Glutamatergic neuron (in vitro differentiated cells): ENCODE measurements at regions not wholly inside any gene's neighbourhood (a gene's known extent, or its start where the extent isn't known, plus 50 kb on each side); places are given as distances from the start of the nearest gene placed in this dataset.

Experiments used
- DNase-seq: peaks from one replicate; pipeline ENCODE4 v3.0.0; 2022
- H3K27ac Mint-ChIP-seq: one replicate; pipeline ENCODE4 v1.8.0; 2020; ENCODE audit warnings: mild to moderate bottlenecking, mixed read lengths, inconsistent platforms; ENCODE audit not compliant: unreplicated experiment
- H3K27me3 Mint-ChIP-seq: one replicate; pipeline ENCODE4 v1.8.0; 2020; ENCODE audit warnings: mild to moderate bottlenecking, moderate library complexity, mixed read lengths, inconsistent platforms; ENCODE audit not compliant: unreplicated experiment
- H3K36me3 Mint-ChIP-seq: one replicate; pipeline ENCODE4 v1.8.0; 2020; ENCODE audit warnings: mild to moderate bottlenecking, mixed read lengths, inconsistent platforms; ENCODE audit not compliant: unreplicated experiment
- H3K4me1 Mint-ChIP-seq: one replicate; pipeline ENCODE4 v1.8.0; 2020; ENCODE audit warnings: mild to moderate bottlenecking, low read depth, mixed read lengths, inconsistent platforms; ENCODE audit not compliant: unreplicated experiment
- H3K4me3 Mint-ChIP-seq: one replicate; pipeline ENCODE4 v1.8.0; 2020; ENCODE audit warnings: mild to moderate bottlenecking, mixed read lengths, inconsistent platforms; ENCODE audit not compliant: unreplicated experiment
- H3K9me3 Mint-ChIP-seq: one replicate; pipeline ENCODE4 v1.8.0; 2020; ENCODE audit warnings: mild to moderate bottlenecking, moderate library complexity, mixed read lengths, inconsistent platforms; ENCODE audit not compliant: unreplicated experiment
- CTCF ChIP-seq: fragments of 200-600 bp; sonication (generic); IDR thresholded peaks from one replicate; pipeline ENCODE4 v1.5.0; 2021; ENCODE audit not compliant: partially characterized antibody, unreplicated experiment

GRCh38 chr1:79322511-79323027 is 316.0 kb upstream of the ADGRL4 start:
- no peaks in the 10 kb centered on the region for H3K36me3 Mint-ChIP-seq
- no peak for DNase-seq
- no peaks in the 10 kb centered on the region for H3K9me3 Mint-ChIP-seq
- no peak for TF ChIP-seq CTCF
- H3K4me1 Mint-ChIP-seq = no peaks in the 10 kb centered on the region
- H3K27ac Mint-ChIP-seq = no peak overlapping the region
- no peaks in the 10 kb centered on the region for H3K27me3 Mint-ChIP-seq
- no peak overlapping the region for H3K4me3 Mint-ChIP-seq

- DNase-seq = no peak
- no peak for TF ChIP-seq CTCF
- no peaks in the 10 kb centered on the region for H3K4me1 Mint-ChIP-seq
- H3K27ac Mint-ChIP-seq = no peak overlapping the region
- H3K4me3 Mint-ChIP-seq = no peak overlapping the region
- H3K36me3 Mint-ChIP-seq = no peaks in the 10 kb centered on the region
- H3K9me3 Mint-ChIP-seq = no peaks in the 10 kb centered on the region
- no peaks in the 10 kb centered on the region for H3K27me3 Mint-ChIP-seq
Measured at GRCh38 chr1:79312438-79312837, 305.9 kb upstream of the ADGRL4 start.

- no peak for TF ChIP-seq CTCF
- Mint-ChIP-seq H3K36me3 (no peaks in the 10 kb centered on the region), H3K4me1 (no peaks in the 10 kb centered on the region), H3K9me3 (no peaks in the 10 kb centered on the region), H3K27me3 (no peaks in the 10 kb centered on the region), H3K27ac (no peak overlapping the region), H3K4me3 (no peak overlapping the region)
- DNase-seq = no peak
Measured at GRCh38 chr1:79310609-79311008, 304.1 kb upstream of the ADGRL4 start.

- Mint-ChIP-seq H3K4me1 (no peaks in the 10 kb centered on the region), H3K27me3 (no peaks in the 10 kb centered on the region), H3K4me3 (no peak overlapping the region), H3K27ac (no peak overlapping the region), H3K9me3 (no peaks in the 10 kb centered on the region), H3K36me3 (no peaks in the 10 kb centered on the region)
- TF ChIP-seq CTCF = no peak
- DNase-seq = no peak
Measured at GRCh38 chr1:79304131-79304530, 297.6 kb upstream of the ADGRL4 start.

GRCh38 chr1:79303040-79303439 is 296.5 kb upstream of the ADGRL4 start:
- no peak for DNase-seq
- no peaks in the 10 kb centered on the region for H3K4me1 Mint-ChIP-seq
- H3K27ac Mint-ChIP-seq = no peak overlapping the region
- no peak overlapping the region for H3K4me3 Mint-ChIP-seq
- H3K36me3 Mint-ChIP-seq = no peaks in the 10 kb centered on the region
- H3K9me3 Mint-ChIP-seq = no peaks in the 10 kb centered on the region
- no peaks in the 10 kb centered on the region for H3K27me3 Mint-ChIP-seq
- TF ChIP-seq CTCF = no peak
